Parathyroid adenoma (tissue), 2 donors: ENCODE measurements at regions not wholly inside any gene's neighbourhood (a gene's known extent, or its start where the extent isn't known, plus 50 kb on each side); places are given as distances from the start of the nearest gene placed in this dataset.

Source experiments
- H2AFZ ChIP-seq: fragments of 300-600 bp; sonication (generic); one replicate; pipeline ENCODE4 v1.7.0; 2017; ENCODE audit warnings: antibody characterized with exemption, mild to moderate bottlenecking
- H3K27ac ChIP-seq: fragments of 300-600 bp; sonication (generic); one replicate; pipeline ENCODE4 v1.7.0; 2017
- H3K27me3 ChIP-seq: fragments of 300-600 bp; sonication (generic); one replicate; pipeline ENCODE4 v1.7.0; 2017; ENCODE audit warnings: low read length; ENCODE audit not compliant: control insufficient read depth, insufficient read depth
- H3K36me3 ChIP-seq: fragments of 300-600 bp; sonication (generic); one replicate; pipeline ENCODE4 v1.7.0; 2017; ENCODE audit warnings: low read length; ENCODE audit not compliant: control insufficient read depth, insufficient read depth
- H3K4me1 ChIP-seq: fragments of 300-600 bp; sonication (generic); one replicate; pipeline ENCODE4 v1.7.0; 2017; ENCODE audit warnings: control low read depth
- H3K4me2 ChIP-seq: fragments of 300-600 bp; sonication (generic); one replicate; pipeline ENCODE4 v1.7.0; 2017; ENCODE audit warnings: low read length
- H3K4me3 ChIP-seq: fragments of 300-600 bp; sonication (generic); one replicate; pipeline ENCODE4 v1.7.0; 2017; ENCODE audit warnings: low read depth, low read length
- H3K79me2 ChIP-seq: fragments of 300-600 bp; sonication (generic); one replicate; pipeline ENCODE4 v1.7.0; 2017; ENCODE audit warnings: control low read depth
- H3K9ac ChIP-seq: fragments of 300-600 bp; sonication (generic); one replicate; pipeline ENCODE4 v1.7.0; 2017; ENCODE audit warnings: mild to moderate bottlenecking
- H3K9me3 ChIP-seq: fragments of 300-600 bp; sonication (generic); one replicate; pipeline ENCODE4 v1.7.0; 2017; ENCODE audit warnings: low read length; ENCODE audit not compliant: control insufficient read depth
- TF ChIP-seq, protein P1 (sequence below): fragments of 300-600 bp; sonication (generic); IDR thresholded peaks from one replicate; pipeline ENCODE4 v1.7.0; 2017; ENCODE audit warnings: antibody characterized with exemption, mild to moderate bottlenecking
- donor health status: primary hyperparathyroidism.

DNA sequence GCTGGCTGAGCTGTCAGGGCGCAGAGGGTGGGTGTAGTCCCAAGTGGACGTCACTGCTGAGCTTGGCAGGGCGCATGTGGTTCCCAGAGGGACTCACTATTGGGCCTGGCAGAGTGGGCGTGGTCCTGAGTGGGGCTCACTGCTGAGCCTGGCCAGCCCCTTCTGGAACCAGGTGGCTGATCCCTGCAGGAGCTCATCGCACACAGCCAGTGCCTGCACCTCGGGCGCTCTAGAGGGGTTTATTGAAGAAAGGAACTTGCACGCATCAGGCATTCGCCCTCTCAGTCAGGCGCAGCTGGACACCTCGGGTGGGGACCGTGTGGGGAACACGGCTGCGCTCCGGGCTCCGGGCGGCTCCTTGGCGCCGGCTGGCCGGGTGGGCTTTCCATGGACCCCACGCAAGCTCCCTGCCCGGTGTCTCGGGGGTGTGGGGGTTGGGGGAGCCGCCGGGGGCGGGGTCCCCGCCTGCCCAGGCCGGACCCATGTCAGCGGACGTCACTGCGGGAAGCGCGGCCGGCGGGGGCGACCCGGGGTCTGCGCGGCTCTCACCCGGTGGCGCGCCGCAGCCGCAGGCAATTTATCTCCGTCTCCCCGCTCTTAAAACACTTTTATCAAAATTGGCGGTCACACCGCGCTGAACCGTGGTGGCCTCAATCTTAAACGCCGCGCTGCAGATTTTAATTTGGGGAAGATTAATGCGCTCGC is 65.4 kb upstream of the NKX1-1 start:
- H3K27me3 ChIP-seq: peaks cover 11% of the 10 kb centered on the region
- no peak overlapping the region for H3K4me2 ChIP-seq
- no peaks in the 10 kb centered on the region for H3K9me3 ChIP-seq
- no peaks in the 10 kb centered on the region for H3K36me3 ChIP-seq
- no peak overlapping the region for H3K9ac ChIP-seq
- no peak overlapping the region for H3K27ac ChIP-seq
- no peak overlapping the region for H2AFZ ChIP-seq
- H3K4me1 ChIP-seq: no peaks in the 10 kb centered on the region
- H3K79me2 ChIP-seq: no peaks in the 10 kb centered on the region
- H3K4me3 ChIP-seq: no peak overlapping the region
- TF ChIP-seq, protein P1, sequence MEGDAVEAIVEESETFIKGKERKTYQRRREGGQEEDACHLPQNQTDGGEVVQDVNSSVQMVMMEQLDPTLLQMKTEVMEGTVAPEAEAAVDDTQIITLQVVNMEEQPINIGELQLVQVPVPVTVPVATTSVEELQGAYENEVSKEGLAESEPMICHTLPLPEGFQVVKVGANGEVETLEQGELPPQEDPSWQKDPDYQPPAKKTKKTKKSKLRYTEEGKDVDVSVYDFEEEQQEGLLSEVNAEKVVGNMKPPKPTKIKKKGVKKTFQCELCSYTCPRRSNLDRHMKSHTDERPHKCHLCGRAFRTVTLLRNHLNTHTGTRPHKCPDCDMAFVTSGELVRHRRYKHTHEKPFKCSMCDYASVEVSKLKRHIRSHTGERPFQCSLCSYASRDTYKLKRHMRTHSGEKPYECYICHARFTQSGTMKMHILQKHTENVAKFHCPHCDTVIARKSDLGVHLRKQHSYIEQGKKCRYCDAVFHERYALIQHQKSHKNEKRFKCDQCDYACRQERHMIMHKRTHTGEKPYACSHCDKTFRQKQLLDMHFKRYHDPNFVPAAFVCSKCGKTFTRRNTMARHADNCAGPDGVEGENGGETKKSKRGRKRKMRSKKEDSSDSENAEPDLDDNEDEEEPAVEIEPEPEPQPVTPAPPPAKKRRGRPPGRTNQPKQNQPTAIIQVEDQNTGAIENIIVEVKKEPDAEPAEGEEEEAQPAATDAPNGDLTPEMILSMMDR: no peak

DNA sequence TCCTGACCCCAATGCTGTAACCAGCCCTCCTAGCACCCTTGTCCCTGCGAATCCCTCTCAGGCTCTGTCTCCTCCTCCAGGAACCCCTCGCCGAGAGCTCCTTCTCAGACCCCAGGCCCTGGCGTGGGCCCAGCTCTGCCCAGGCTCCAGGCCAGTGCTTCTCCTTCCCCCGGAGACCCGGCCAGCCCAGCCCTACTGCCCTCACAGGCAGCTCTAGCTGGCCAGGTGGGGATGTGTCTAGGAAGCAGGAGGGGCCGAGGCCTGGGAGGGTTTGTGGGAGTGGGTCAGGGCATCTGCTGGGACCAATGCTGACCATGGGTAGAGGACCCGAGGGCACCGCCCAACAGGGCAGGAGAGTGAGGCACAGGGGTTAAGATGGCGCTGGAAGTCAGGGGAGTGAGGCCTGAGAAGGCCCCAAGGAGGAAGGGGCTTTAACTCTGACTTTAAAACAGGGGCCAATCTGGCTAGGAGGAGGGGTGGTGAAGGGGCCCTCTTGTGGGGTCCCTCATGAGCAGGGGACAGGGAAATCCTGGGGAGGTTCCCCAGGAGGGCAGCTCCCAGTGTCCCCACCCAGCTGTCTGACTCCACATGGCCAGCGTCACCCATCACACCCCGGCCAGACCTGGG is 64.7 kb upstream of the NKX1-1 start:
- no peak overlapping the region for H3K9ac ChIP-seq
- H3K4me2 ChIP-seq: no peak overlapping the region
- no peaks in the 10 kb centered on the region for H3K36me3 ChIP-seq
- H3K79me2 ChIP-seq: no peaks in the 10 kb centered on the region
- no peaks in the 10 kb centered on the region for H3K4me1 ChIP-seq
- H3K27me3 ChIP-seq: peaks cover 11% of the 10 kb centered on the region
- no peak overlapping the region for H2AFZ ChIP-seq
- H3K4me3 ChIP-seq: no peak overlapping the region
- H3K9me3 ChIP-seq: no peaks in the 10 kb centered on the region
- TF ChIP-seq, protein P1: no peak
- no peak overlapping the region for H3K27ac ChIP-seq

DNA sequence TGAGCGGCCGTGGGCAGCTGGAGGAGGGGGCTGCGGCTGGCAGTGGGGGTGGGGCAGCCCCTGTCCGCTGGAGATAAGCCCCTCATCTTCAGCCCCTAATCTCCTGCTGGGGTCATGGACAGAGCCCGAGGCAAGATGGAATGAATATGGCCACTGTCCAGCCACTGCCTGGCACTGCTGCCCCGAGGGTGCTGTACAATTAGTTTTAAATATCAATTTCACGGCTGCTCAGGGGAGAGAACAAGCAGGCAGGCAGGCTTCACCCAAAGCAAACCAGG is 64.1 kb upstream of the NKX1-1 start:
- Histone ChIP-seq H3K4me3 (no peak overlapping the region), H3K4me2 (no peak overlapping the region), H3K9me3 (no peaks in the 10 kb centered on the region), H3K79me2 (no peaks in the 10 kb centered on the region), H3K36me3 (no peaks in the 10 kb centered on the region), H3K9ac (no peak overlapping the region), H2AFZ (no peak overlapping the region), H3K4me1 (no peaks in the 10 kb centered on the region), H3K27ac (no peak overlapping the region), H3K27me3 (peaks cover 11% of the 10 kb centered on the region)
- TF ChIP-seq, protein P1: no peak

DNA sequence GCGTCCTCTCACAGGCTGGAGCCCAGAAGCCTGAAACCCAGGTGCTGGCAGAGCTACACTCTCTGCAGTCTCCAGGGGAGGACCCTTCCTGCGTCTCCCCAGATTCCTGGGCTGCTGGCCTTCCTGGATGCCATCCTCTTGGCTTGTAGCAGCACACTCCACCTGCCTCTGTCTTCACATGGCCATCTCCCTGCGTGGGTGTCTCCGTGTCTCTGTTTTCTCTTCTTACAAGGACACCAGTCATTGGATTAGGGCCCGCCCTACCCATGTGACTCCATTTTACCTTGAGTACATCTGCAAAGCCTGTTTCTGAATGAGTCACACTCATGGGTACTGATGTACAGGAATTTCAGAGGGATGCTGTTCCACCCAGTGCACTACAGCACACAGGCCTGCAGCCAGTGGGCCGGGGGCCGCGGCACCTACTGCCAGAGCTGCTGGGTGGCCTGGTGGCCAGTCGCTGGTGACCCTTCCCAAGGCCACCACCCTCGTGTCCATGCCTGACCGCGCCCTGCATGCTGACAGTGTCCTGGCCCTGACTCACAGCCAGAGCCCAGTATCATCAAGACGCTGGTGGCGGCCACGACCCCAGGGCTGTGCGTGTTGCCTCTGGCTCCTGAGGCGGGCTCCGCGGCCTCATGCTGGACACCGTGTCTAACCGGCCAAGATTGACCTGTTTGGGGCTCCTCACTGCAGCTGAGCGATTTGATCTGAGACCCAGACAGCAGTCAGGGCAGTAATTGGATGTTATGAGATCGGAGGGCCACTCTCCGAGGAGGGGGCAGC is 63.6 kb upstream of the NKX1-1 start:
- H3K4me1 ChIP-seq: no peaks in the 10 kb centered on the region
- no peak overlapping the region for H3K9ac ChIP-seq
- H3K4me3 ChIP-seq: no peak overlapping the region
- no peaks in the 10 kb centered on the region for H3K79me2 ChIP-seq
- no peaks in the 10 kb centered on the region for H3K36me3 ChIP-seq
- H3K4me2 ChIP-seq: no peak overlapping the region
- TF ChIP-seq, protein P1: no peak
- no peak overlapping the region for H2AFZ ChIP-seq
- H3K9me3 ChIP-seq: no peaks in the 10 kb centered on the region
- H3K27ac ChIP-seq: no peak overlapping the region
- peaks cover 11% of the 10 kb centered on the region for H3K27me3 ChIP-seq
